GM12875 (cell line): ENCODE measurements at regions not wholly inside any gene's neighbourhood (a gene's known extent, or its start where the extent isn't known, plus 50 kb on each side); places are given as distances from the start of the nearest gene placed in this dataset.

Source experiments
- H3K4me3 ChIP-seq: one replicate; pipeline ENCODE4 v1.5.1; 2011; ENCODE audit warnings: low read depth, low read length, control low read depth
- CTCF ChIP-seq: IDR thresholded peaks from 2 replicates; pipeline ENCODE4 v1.5.1; 2011; ENCODE audit warnings: low read depth, mild to moderate bottlenecking, control low read depth, inconsistent platforms, low read length, moderate library complexity, borderline replicate concordance; ENCODE audit not compliant: insufficient read depth

- TF ChIP-seq CTCF = no peak
- H3K4me3 ChIP-seq = no peak overlapping the region
Observed at GRCh38 chr20:20768202-20768815, 55.9 kb upstream of the RALGAPA2 start.

GRCh38 chr20:20765696-20766365 lies 53.4 kb upstream of the RALGAPA2 start:
- H3K4me3 ChIP-seq = no peak overlapping the region
- no peak for TF ChIP-seq CTCF

- no peak for TF ChIP-seq CTCF
- no peak overlapping the region for H3K4me3 ChIP-seq
Observed at GRCh38 chr20:20763650-20764049, 51.2 kb upstream of the RALGAPA2 start.
